Lower leg skin (tissue), 3 donors: ENCODE measurements at regions not wholly inside any gene's neighbourhood (a gene's known extent, or its start where the extent isn't known, plus 50 kb on each side); places are given as distances from the start of the nearest gene placed in this dataset.
"Not testable (repeated sequence)": the region's sequence is repeated elsewhere in the genome, so short reads cannot be mapped to it uniquely, and the experiment has no call there.

ENCODE experiments used
- CTCF ChIP-seq, 3 donors: fragments of 450-650 bp; IDR thresholded peaks; one replicate each; pipeline ENCODE4 v1.5.1; 2016; ENCODE audit warnings: antibody characterized with exemption in 3 of 3, mild to moderate bottlenecking in 3 of 3, moderate library complexity in 2 of 3
- POLR2A ChIP-seq, 2 donors: fragments of 450-650 bp; IDR thresholded peaks; one replicate each; pipeline ENCODE4 v1.6.1; 2016 to 2017; ENCODE audit warnings: antibody characterized with exemption in 2 of 2, mild to moderate bottlenecking in 1 of 2, moderate library complexity in 1 of 2

- TF ChIP-seq CTCF, POLR2A (IDR thresholded peaks at IDR 0.05): not testable (repeated sequence)
Measured at GRCh38 chr13:18300968-18301367, 880.7 kb downstream of the TUBA3C start.
